BE2C (cell line): ENCODE measurements at regions not wholly inside any gene's neighbourhood (a gene's known extent, or its start where the extent isn't known, plus 50 kb on each side); places are given as distances from the start of the nearest gene placed in this dataset.
"Not testable (repeated sequence)": the region's sequence is repeated elsewhere in the genome, so short reads cannot be mapped to it uniquely, and the experiment has no call there.

ENCODE experiments used
- DNase-seq: peaks from one replicate; pipeline ENCODE4 v3.0.0-alpha.2; 2020
- H3K27me3 ChIP-seq: fragments of 250-450 bp; sonication (Bioruptor Pico); 2 replicates; pipeline ENCODE4 v1.5.1; 2020; ENCODE audit warnings: mild to moderate bottlenecking
- H3K36me3 ChIP-seq: fragments of 250-450 bp; sonication (Bioruptor Pico); 2 replicates; pipeline ENCODE4 v1.5.1; 2020; ENCODE audit warnings: mild to moderate bottlenecking
- H3K4me1 ChIP-seq: fragments of 250-450 bp; sonication (Bioruptor Pico); 2 replicates; pipeline ENCODE4 v1.5.1; 2020
- H3K4me3 ChIP-seq: 2 replicates; pipeline ENCODE4 v1.5.1; 2011; ENCODE audit warnings: low read depth, low read length
- H3K9me3 ChIP-seq: fragments of 250-450 bp; sonication (Bioruptor Pico); 2 replicates; pipeline ENCODE4 v1.5.1; 2020

- H3K4me1 ChIP-seq, H3K9me3 ChIP-seq, H3K27me3 ChIP-seq, H3K36me3 ChIP-seq, DNase-seq, H3K4me3 ChIP-seq: not testable (repeated sequence)
Observed at GRCh38 chr21:5243257-5243656, 5278.1 kb upstream of the TPTE start.

DNA sequence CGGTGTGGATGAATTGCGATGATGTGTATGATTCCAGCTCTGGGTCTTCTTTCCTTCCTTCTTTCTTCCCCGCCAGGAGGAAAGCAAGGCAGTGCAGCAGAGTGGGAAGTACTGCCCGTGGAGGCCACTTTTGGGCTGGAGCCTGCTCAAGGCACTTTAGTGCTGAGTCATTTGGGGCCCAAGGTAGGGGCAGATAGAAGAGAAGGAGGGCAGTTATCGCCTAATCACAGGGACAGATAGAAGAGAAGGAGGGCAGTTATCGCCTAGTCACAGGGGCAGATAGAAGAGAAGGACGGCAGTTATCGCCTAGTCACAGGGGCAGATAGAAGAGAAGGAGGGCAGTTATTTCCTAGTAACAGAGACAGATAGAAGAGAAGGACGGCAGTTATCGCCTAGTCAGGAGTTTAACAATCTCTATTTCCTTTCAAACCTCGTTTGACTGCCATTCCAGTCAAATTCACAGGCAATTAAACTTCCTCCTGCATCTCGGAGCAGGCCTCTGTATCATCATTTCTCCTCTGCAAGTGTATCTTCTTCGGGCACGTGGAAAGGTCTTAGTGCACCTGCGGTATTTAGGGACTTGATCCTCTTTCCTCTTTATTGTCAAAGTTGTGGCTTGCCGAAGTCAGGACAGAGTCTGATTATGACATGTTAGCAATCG is 5277.5 kb upstream of the TPTE start:
- not testable (repeated sequence) for H3K9me3 ChIP-seq, DNase-seq, H3K4me1 ChIP-seq, H3K36me3 ChIP-seq, H3K27me3 ChIP-seq, H3K4me3 ChIP-seq

DNA sequence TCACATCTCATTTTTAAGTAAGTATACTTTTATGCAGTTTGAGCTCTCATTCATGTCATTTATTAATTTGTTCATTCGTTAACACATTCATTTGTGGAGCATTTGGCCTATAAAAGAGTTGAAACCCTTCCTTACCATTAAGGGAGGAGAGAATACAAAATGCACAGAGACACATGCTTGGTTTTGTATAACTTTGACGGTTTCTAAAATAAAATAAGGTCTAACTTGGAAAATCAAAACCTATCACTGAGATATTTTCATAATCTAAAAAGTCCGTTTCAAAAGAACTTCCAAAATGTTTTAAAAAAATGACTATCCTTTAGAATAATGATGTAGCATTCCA is 5277.0 kb upstream of the TPTE start:
- DNase-seq, H3K4me1 ChIP-seq, H3K36me3 ChIP-seq, H3K27me3 ChIP-seq, H3K4me3 ChIP-seq, H3K9me3 ChIP-seq: not testable (repeated sequence)

DNA sequence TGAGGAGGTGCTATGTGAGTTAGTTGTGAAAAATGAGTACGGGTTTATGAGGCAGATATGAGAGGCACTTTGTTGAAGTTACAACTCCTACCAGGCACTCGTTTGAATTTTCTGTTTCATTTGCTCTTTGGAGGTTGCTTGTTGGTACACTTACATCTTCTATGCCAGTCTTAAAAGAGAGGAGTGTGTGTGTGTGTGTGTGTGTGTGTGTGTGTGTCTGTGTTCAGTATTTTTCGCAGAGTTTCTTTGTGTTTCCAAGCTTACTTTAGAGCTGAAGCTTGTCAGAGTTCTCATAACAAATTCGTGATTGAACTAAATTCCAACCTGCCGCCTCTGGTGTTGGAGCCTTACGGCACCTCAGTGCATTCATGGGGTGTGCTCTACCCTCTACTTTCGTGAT is 5276.4 kb upstream of the TPTE start:
- H3K27me3 ChIP-seq, DNase-seq, H3K9me3 ChIP-seq, H3K4me3 ChIP-seq, H3K4me1 ChIP-seq, H3K36me3 ChIP-seq: not testable (repeated sequence)

DNA sequence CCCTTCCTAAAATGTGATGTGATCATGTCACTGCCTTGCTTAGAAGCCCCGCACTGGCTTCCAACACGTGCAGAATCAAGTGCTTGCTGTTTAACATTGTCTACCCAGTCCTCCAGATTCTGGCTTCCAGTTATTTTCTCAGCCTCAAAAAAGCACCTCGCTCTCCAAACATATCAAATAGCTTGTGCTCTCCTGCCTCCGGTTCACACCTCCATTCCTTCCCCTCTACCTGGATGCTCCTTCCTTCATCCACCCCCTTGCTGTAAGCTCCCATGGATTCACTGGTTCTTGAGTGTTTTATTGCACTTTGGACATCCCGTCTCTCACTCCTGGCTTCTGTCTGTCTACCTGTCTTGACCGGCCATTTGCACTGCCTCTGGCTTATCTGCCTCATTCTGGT is 5275.0 kb upstream of the TPTE start:
- H3K36me3 ChIP-seq, H3K9me3 ChIP-seq, H3K4me1 ChIP-seq, DNase-seq, H3K4me3 ChIP-seq, H3K27me3 ChIP-seq: not testable (repeated sequence)

GRCh38 chr21:5247399-5247798 is 5274.0 kb upstream of the TPTE start:
- DNase-seq: not testable (repeated sequence)

GRCh38 chr21:5250128-5250527 is 5271.3 kb upstream of the TPTE start:
- H3K27me3 ChIP-seq, H3K9me3 ChIP-seq, H3K4me1 ChIP-seq, DNase-seq, H3K36me3 ChIP-seq, H3K4me3 ChIP-seq: not testable (repeated sequence)

More at GRCh38 chr21:5247399-5247798, 5274.0 kb upstream of the TPTE start:
- H3K9me3 ChIP-seq, H3K27me3 ChIP-seq, H3K4me1 ChIP-seq, H3K4me3 ChIP-seq, H3K36me3 ChIP-seq: not testable (repeated sequence)

GRCh38 chr21:5251162-5251561 is 5270.2 kb upstream of the TPTE start:
- not testable (repeated sequence) for H3K27me3 ChIP-seq, H3K4me1 ChIP-seq, DNase-seq

DNA sequence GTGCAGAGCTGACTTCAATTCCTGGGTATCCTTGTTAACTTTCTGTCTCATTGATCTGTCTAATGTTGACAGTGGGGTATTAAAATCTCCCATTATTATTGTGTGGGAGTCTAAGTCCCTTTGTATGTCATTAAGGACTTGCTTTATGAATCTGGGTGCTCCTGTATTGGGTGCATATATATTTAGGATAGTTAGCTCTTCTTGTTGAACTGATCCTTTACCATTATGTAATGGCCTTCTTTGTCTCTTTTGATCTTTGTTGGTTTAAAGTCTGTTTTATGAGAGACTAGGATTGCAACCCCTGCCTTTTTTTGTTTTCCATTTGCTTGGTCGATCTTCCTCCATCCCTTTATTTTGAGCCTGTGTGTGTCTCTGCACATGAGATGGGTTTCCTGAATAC is 5269.5 kb upstream of the TPTE start:
- DNase-seq, H3K27me3 ChIP-seq, H3K9me3 ChIP-seq, H3K36me3 ChIP-seq, H3K4me3 ChIP-seq, H3K4me1 ChIP-seq: not testable (repeated sequence)

More at GRCh38 chr21:5251162-5251561, 5270.2 kb upstream of the TPTE start:
- not testable (repeated sequence) for H3K4me3 ChIP-seq, H3K36me3 ChIP-seq, H3K9me3 ChIP-seq
